Tibial artery (tissue), 4 donors: ENCODE measurements at regions not wholly inside any gene's neighbourhood (a gene's known extent, or its start where the extent isn't known, plus 50 kb on each side); places are given as distances from the start of the nearest gene placed in this dataset.

Experiments
- DNase-seq, 2 donors: peaks; one replicate each; pipeline ENCODE4 v3.0.0-alpha.2; 2019
- H3K27ac ChIP-seq, 2 donors: fragments of 200-600 bp; sonication (generic) in 1 of 2; 1 replicate in 1 of 2; 2 replicates in 1 of 2; pipeline ENCODE4 v1.5.1; 2018 to 2019; ENCODE audit warnings: mild to moderate bottlenecking in 1 of 2
- H3K27me3 ChIP-seq, 2 donors: fragments of 200-600 bp; sonication (generic) in 1 of 2; one replicate each; pipeline versions ENCODE4 v1.5.1 to v1.6.0; 2016 to 2019
- H3K36me3 ChIP-seq, 3 donors: fragments of 200-600 bp; sonication (generic) in 2 of 3; one replicate each; pipeline ENCODE4 v1.5.1; 2016 to 2019; ENCODE audit warnings: mild to moderate bottlenecking in 2 of 3
- H3K4me1 ChIP-seq, 4 donors: fragments of 200-600 bp; sonication (generic) in 2 of 4; 1 replicate in 3 of 4; 2 replicates in 1 of 4; pipeline ENCODE4 v1.5.1; 2016 to 2019
- H3K4me3 ChIP-seq, 2 donors: fragments of 200-600 bp; sonication (generic) in 1 of 2; 1 replicate in 1 of 2; 2 replicates in 1 of 2; pipeline ENCODE4 v1.5.1; 2018 to 2019; ENCODE audit warnings: mild to moderate bottlenecking in 2 of 2
- H3K9me3 ChIP-seq, 3 donors: fragments of 200-600 bp; sonication (generic) in 1 of 3; one replicate each; pipeline ENCODE4 v1.5.1; 2016 to 2019
- CTCF ChIP-seq, 2 experiments: fragments of 200-600 bp in 1 of 2; fragments of 450-650 bp in 1 of 2; IDR thresholded peaks; one replicate each; pipeline ENCODE4 v1.5.1; 2017 to 2019; ENCODE audit warnings: antibody characterized with exemption in 2 of 2, mild to moderate bottlenecking in 1 of 2, moderate library complexity in 1 of 2
- intact Hi-C: fragments of 100-400 bp; cut with DNase I; formaldehyde crosslinking; loops from one replicate; pipeline ENCODE4 v1.15.0; 2023; ENCODE audit warnings: low total_unique reads

GRCh38 chr16:55955845-55956244, 80.7 kb upstream of the CES5A start:
- Histone ChIP-seq H3K27ac (no peak overlapping the region), H3K9me3 (peaks cover 0 to 5% (median 0%) of the 10 kb centered on the region in 3 donors), H3K27me3 (no peaks in the 10 kb centered on the region), H3K4me3 (no peak overlapping the region), H3K4me1 (no peaks in the 10 kb centered on the region), H3K36me3 (no peaks in the 10 kb centered on the region)
- DNase-seq: no peak
- no peak for TF ChIP-seq CTCF (IDR thresholded peaks at IDR 0.05)
- intact Hi-C loops: no loop called here

- no peaks in the 10 kb centered on the region for H3K27me3 ChIP-seq
- no peak for DNase-seq
- H3K36me3 ChIP-seq: no peaks in the 10 kb centered on the region
- no peak overlapping the region for H3K27ac ChIP-seq
- no peak overlapping the region for H3K4me3 ChIP-seq
- no peak for TF ChIP-seq CTCF (IDR thresholded peaks at IDR 0.05)
- intact Hi-C loops: no loop called here
- no peaks in the 10 kb centered on the region for H3K4me1 ChIP-seq
- peaks cover 0 to 5% (median 0%) of the 10 kb centered on the region in 3 donors for H3K9me3 ChIP-seq
Measured at GRCh38 chr16:55955424-55955823, 80.3 kb upstream of the CES5A start.

GRCh38 chr16:55954906-55955305, 79.7 kb upstream of the CES5A start:
- Histone ChIP-seq H3K27me3 (no peaks in the 10 kb centered on the region), H3K27ac (no peak overlapping the region), H3K9me3 (peaks cover 0 to 3% (median 0%) of the 10 kb centered on the region in 3 donors), H3K4me3 (no peak overlapping the region), H3K4me1 (no peaks in the 10 kb centered on the region), H3K36me3 (no peaks in the 10 kb centered on the region)
- intact Hi-C loops: no loop called here
- DNase-seq: no peak
- TF ChIP-seq CTCF (IDR thresholded peaks at IDR 0.05): no peak

- no peaks in the 10 kb centered on the region for H3K36me3 ChIP-seq
- no peak overlapping the region for H3K4me3 ChIP-seq
- no peaks in the 10 kb centered on the region for H3K9me3 ChIP-seq
- peaks cover 0 to under 1% (median 0%) of the 10 kb centered on the region in 4 donors for H3K4me1 ChIP-seq
- TF ChIP-seq CTCF (IDR thresholded peaks at IDR 0.05): no peak
- no peak overlapping the region for H3K27ac ChIP-seq
- intact Hi-C loops: loop anchor here (5.0 kb wide), 1 partner anchor 368 kb away; no protein-coding TSS in a partner anchor
- no peak for DNase-seq
- H3K27me3 ChIP-seq: no peaks in the 10 kb centered on the region
Measured at GRCh38 chr16:55949518-55949917, 74.3 kb upstream of the CES5A start.

- no peaks in the 10 kb centered on the region for H3K36me3 ChIP-seq
- no peak overlapping the region for H3K4me3 ChIP-seq
- TF ChIP-seq CTCF (IDR thresholded peaks at IDR 0.05): no peak
- H3K9me3 ChIP-seq: no peaks in the 10 kb centered on the region
- peaks cover 0 to 2% (median 0%) of the 10 kb centered on the region in 4 donors for H3K4me1 ChIP-seq
- no peak overlapping the region for H3K27ac ChIP-seq
- DNase-seq: no peak
- peaks cover 0 to 7% of the 10 kb centered on the region in 2 donors for H3K27me3 ChIP-seq
- intact Hi-C loops: loop anchor here (5.0 kb wide), 1 partner anchor 369 kb away; no protein-coding TSS in a partner anchor
Measured at GRCh38 chr16:55948230-55948629, 73.1 kb upstream of the CES5A start.

- no peak for TF ChIP-seq CTCF (IDR thresholded peaks at IDR 0.05)
- no peak for DNase-seq
- intact Hi-C loops: loop anchor here (5.0 kb wide), 1 partner anchor 370 kb away; no protein-coding TSS in a partner anchor
- no peak overlapping the region for H3K27ac ChIP-seq
- peaks cover 0 to 7% of the 10 kb centered on the region in 2 donors for H3K27me3 ChIP-seq
- peaks cover 0 to 2% (median 0%) of the 10 kb centered on the region in 4 donors for H3K4me1 ChIP-seq
- H3K9me3 ChIP-seq: no peaks in the 10 kb centered on the region
- no peak overlapping the region for H3K4me3 ChIP-seq
- H3K36me3 ChIP-seq: no peaks in the 10 kb centered on the region
Measured at GRCh38 chr16:55947366-55947765, 72.2 kb upstream of the CES5A start.
